Stimulated activated CD8-positive, alpha-beta memory T cell treated with anti-CD3 and anti-CD28 coated beads, Interleukin-4, amount 100 ng/mL, for 1 hour (primary cell): ENCODE measurements at regions not wholly inside any gene's neighbourhood (a gene's known extent, or its start where the extent isn't known, plus 50 kb on each side); places are given as distances from the start of the nearest gene placed in this dataset.

Source experiments
- DNase-seq, 2 donors: peaks; one replicate each; pipeline ENCODE4 v3.0.0-alpha.2; 2020; ENCODE audit warnings: low read depth in 2 of 2, low spot score in 1 of 2

- no peak for DNase-seq
Measured at GRCh38 chr2:128834207-128834879, 515.7 kb upstream of the HS6ST1 start.

- DNase-seq = no peak
Measured at GRCh38 chr2:128834880-128835252, 516.2 kb upstream of the HS6ST1 start.

- no peak for DNase-seq
Measured at GRCh38 chr2:128835342-128835855, 516.7 kb upstream of the HS6ST1 start.

GRCh38 chr2:128835974-128836373 is 517.3 kb upstream of the HS6ST1 start:
- DNase-seq = no peak

- no peak for DNase-seq
Measured at GRCh38 chr2:128836559-128837100, 518.0 kb upstream of the HS6ST1 start.

GRCh38 chr2:128838244-128838643 is 519.6 kb upstream of the HS6ST1 start:
- no peak for DNase-seq

GRCh38 chr2:128841803-128842202 is 523.1 kb upstream of the HS6ST1 start:
- no peak for DNase-seq

- DNase-seq = no peak
Measured at GRCh38 chr2:128867311-128867710, 548.6 kb upstream of the HS6ST1 start.

- DNase-seq = no peak
Measured at GRCh38 chr2:128867936-128868636, 549.4 kb upstream of the HS6ST1 start.

GRCh38 chr2:128868686-128869551 is 550.3 kb upstream of the HS6ST1 start:
- no peak for DNase-seq

- no peak for DNase-seq
Measured at GRCh38 chr2:128874608-128875007, 555.9 kb upstream of the HS6ST1 start.

- no peak for DNase-seq
Measured at GRCh38 chr2:128876986-128877983, 558.6 kb upstream of the HS6ST1 start.

GRCh38 chr2:128879161-128879560 is 560.5 kb upstream of the HS6ST1 start:
- DNase-seq = no peak

GRCh38 chr2:128894896-128895295 is 576.2 kb upstream of the HS6ST1 start:
- no peak for DNase-seq

GRCh38 chr2:128901572-128902391 is 583.1 kb upstream of the HS6ST1 start:
- DNase-seq = no peak

GRCh38 chr2:128903637-128904036 is 585.0 kb upstream of the HS6ST1 start:
- no peak for DNase-seq

- DNase-seq = no peak
Measured at GRCh38 chr2:128911276-128911675, 592.6 kb upstream of the HS6ST1 start.

GRCh38 chr2:128914320-128914719 is 595.7 kb upstream of the HS6ST1 start:
- DNase-seq = no peak

- DNase-seq = no peak
Measured at GRCh38 chr2:128921751-128922150, 603.1 kb upstream of the HS6ST1 start.
